Naive thymus-derived CD8-positive, alpha-beta T cell (primary cell): ENCODE measurements at regions not wholly inside any gene's neighbourhood (a gene's known extent, or its start where the extent isn't known, plus 50 kb on each side); places are given as distances from the start of the nearest gene placed in this dataset.

ENCODE experiments used
- ATAC-seq, 2 donors: fragments of 150-1000 bp; cut with Tn5 transposase in 1 of 2; sonication (Bioruptor Pico), chemical (Tn5 transposase) in 1 of 2; 1 replicate in 1 of 2; 2 replicates in 1 of 2; pipeline ENCODE4 v1.10.0; 2021; ENCODE audit warnings: mild to moderate bottlenecking in 2 of 2, moderate library complexity in 2 of 2
- POLR2A ChIA-PET: fragments of 350-600 bp; sonication (Branson Sonifier 250); formaldehyde crosslinking; loops from one replicate; lab custom pipeline; 2021; ENCODE audit warnings: antibody characterized with exemption; lab: Charles Lee
- DNase-seq, 10 donors: peaks; one replicate each; pipeline versions ENCODE4 v3.0.0 to v3.0.0-alpha.2; 2020 to 2022
- H3K27ac Mint-ChIP-seq, 10 donors: one replicate each; pipeline ENCODE4 v1.8.0; 2020 to 2022; ENCODE audit warnings: mild to moderate bottlenecking in 10 of 10, mixed read lengths in 10 of 10, moderate library complexity in 4 of 10, inconsistent platforms in 1 of 10
- H3K27me3 Mint-ChIP-seq, 5 donors: one replicate each; pipeline ENCODE4 v1.8.0; 2021 to 2022; ENCODE audit warnings: mixed read lengths in 5 of 5
- H3K36me3 Mint-ChIP-seq, 3 donors: one replicate each; pipeline ENCODE4 v1.8.0; 2020 to 2022; ENCODE audit warnings: mixed read lengths in 3 of 3, mild to moderate bottlenecking in 2 of 3, inconsistent platforms in 1 of 3
- H3K4me1 Mint-ChIP-seq, 4 donors: one replicate each; pipeline ENCODE4 v1.8.0; 2021 to 2022; ENCODE audit warnings: mixed read lengths in 4 of 4
- H3K4me3 Mint-ChIP-seq, 10 donors: one replicate each; pipeline ENCODE4 v1.8.0; 2020 to 2022; ENCODE audit warnings: mild to moderate bottlenecking in 10 of 10, mixed read lengths in 10 of 10, moderate library complexity in 6 of 10, inconsistent platforms in 1 of 10
- H3K9me3 Mint-ChIP-seq, 9 donors: one replicate each; pipeline ENCODE4 v1.8.0; 2020 to 2022; ENCODE audit warnings: mixed read lengths in 9 of 9, mild to moderate bottlenecking in 3 of 9, inconsistent platforms in 1 of 9, moderate library complexity in 1 of 9

GRCh38 chr14:22513066-22513812, 75.8 kb downstream of the DAD1 start:
- POLR2A ChIA-PET: interaction anchor here (0.7 to 34.2 kb wide), 11 partner anchors 7 to 1244 kb away, joined by 3 to 760 read pairs (median 7); partner anchors contain the start of gene HNRNPC

DNA sequence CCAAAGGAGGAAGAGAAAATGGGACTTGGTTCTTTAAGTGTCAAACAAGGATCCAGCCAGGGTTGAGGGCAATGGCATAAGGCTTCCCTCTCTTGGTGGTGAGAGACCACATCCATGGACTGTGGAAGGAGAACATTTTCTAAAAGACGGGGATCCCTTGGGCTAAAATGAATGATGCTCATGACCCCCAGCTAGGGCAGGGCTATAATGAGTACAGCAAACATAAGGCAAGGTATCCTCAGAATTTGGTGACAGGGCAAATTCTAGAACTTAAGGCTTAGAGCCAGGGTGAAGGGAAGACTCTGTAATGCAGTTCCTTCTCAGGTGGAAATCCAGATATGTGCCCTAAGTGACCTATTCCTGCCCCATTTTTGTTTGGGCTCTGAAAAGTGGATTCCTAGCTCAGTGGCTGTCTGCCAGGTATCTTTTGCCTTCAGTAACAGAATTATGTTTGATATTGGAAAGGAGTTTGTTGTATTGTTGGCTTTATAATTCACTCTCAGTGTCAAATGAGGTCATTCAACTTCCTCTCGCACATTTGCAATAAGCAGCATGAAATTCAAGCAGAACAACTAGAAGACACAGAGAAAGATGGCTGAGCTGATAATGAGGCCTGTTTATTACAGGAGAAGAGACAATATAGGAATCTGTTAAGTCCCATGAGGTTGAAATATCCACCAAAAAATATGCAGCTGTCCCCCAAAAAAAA, 76.8 kb downstream of the DAD1 start:
- Mint-ChIP-seq H3K27ac (peak overlapping the region; percentile 78 to 99 (median 98)), H3K36me3 (peaks cover 11 to 85% (median 55%) of the 10 kb centered on the region in 3 donors), H3K27me3 (no peaks in the 10 kb centered on the region), H3K4me3 (peak overlapping the region; percentile 79 to 94 (median 86)), H3K9me3 (no peaks in the 10 kb centered on the region), H3K4me1 (peaks cover 19 to 92% (median 81%) of the 10 kb centered on the region in 4 donors)
- POLR2A ChIA-PET: interaction anchor here (1.1 to 34.2 kb wide), 8 partner anchors 8 to 522 kb away, joined by 3 to 760 read pairs (median 110); no protein-coding TSS in a partner anchor
- DNase-seq: peak in 2 of 10 donors; percentile 48 to 55
- ATAC-seq: peak; percentile 29 to 56

More at GRCh38 chr14:22513066-22513812, 75.8 kb downstream of the DAD1 start:
- H3K4me1 Mint-ChIP-seq: peaks cover 25 to 93% (median 85%) of the 10 kb centered on the region in 4 donors
- H3K9me3 Mint-ChIP-seq: no peaks in the 10 kb centered on the region
- peak overlapping the region; percentile 78 to 99 (median 98) for H3K27ac Mint-ChIP-seq
- DNase-seq: no peak
- ATAC-seq: no peak
- no peaks in the 10 kb centered on the region for H3K27me3 Mint-ChIP-seq
- peaks cover 11 to 85% (median 55%) of the 10 kb centered on the region in 3 donors for H3K36me3 Mint-ChIP-seq
- peak overlapping the region; percentile 79 to 94 (median 89) for H3K4me3 Mint-ChIP-seq

DNA sequence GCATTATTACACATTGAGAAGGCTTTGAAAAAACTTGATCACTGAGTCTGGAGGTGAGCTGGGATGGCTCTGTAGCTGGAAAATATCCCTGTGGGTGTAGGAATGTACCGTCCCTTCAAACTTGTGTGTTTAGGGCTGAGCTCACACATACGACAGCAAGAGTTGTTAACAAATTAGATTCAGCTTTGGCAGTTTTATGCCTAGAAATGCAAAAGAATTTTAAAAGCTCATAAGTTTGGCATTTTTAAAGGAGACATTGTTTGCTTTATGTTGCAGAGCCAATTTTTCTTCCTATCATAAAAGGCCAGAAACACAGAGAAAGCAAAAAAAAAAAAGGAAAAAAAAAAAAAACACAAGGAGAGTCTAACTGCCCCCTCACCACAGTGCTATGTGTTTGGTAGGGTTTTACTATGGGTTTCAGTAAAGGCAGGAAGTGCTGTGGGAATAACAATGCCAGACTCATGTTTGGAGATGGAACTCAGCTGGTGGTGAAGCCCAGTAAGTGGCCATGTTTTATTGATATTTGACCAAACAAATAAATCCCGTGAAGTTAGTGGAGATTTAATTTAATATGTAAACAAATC, 78.4 kb downstream of the DAD1 start:
- ATAC-seq: no peak
- H3K27me3 Mint-ChIP-seq: no peaks in the 10 kb centered on the region
- POLR2A ChIA-PET: interaction anchor here (0.6 to 34.2 kb wide), 16 partner anchors 9 to 639 kb away, joined by 3 to 760 read pairs (median 8); no protein-coding TSS in a partner anchor

DNA sequence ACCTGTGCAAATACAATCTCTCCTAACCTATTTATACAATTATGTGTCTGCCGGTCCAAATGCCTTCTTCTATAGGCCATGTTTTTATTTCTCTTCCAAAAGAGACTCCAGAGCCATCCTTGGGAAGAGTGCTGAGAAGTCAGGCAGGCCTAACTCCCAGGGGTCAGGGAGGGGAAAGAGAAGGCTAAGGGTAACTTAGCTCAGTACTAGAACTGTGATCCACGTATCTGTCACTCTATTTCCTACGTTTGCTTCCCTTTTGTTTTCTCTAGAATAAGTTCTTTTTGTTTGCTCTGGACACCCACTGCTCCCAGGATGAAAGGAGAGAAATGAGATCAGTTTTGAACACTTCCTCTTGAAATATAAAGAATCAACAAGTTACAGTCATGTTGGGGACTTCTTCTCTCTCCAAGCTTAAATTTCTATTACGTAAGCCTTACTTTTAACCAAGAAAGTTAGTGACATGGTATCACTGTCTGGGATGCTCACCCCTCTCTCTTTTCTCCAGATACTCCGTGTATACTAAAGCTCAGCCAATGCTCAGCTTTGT, 79.2 kb downstream of the DAD1 start:
- ATAC-seq (peak; percentile 40 to 71), DNase-seq (peak in 3 of 10 donors; percentile 36 to 50 (median 40))
- Mint-ChIP-seq H3K4me1 (peaks cover 21 to 87% (median 78%) of the 10 kb centered on the region in 4 donors), H3K36me3 (peaks cover 16 to 86% (median 55%) of the 10 kb centered on the region in 3 donors), H3K27ac (peak overlapping the region; percentile 86 to 99 (median 98)), H3K4me3 (peak overlapping the region; percentile 79 to 94 (median 86)), H3K9me3 (no peaks in the 10 kb centered on the region), H3K27me3 (no peaks in the 10 kb centered on the region)
- POLR2A ChIA-PET: interaction anchor here (0.6 to 34.2 kb wide), 16 partner anchors 10 to 638 kb away, joined by 3 to 760 read pairs (median 8); no protein-coding TSS in a partner anchor

More for the DNA sequence above, 78.4 kb downstream of the DAD1 start:
- Mint-ChIP-seq H3K4me3 (peak overlapping the region; percentile 79 to 94 (median 86)), H3K27ac (peak overlapping the region; percentile 86 to 99 (median 98)), H3K9me3 (no peaks in the 10 kb centered on the region), H3K36me3 (peaks cover 16 to 88% (median 60%) of the 10 kb centered on the region in 3 donors), H3K4me1 (peaks cover 23 to 91% (median 83%) of the 10 kb centered on the region in 4 donors)
- DNase-seq: no peak

- POLR2A ChIA-PET: interaction anchor here (1.0 to 34.2 kb wide), 11 partner anchors 11 to 512 kb away, joined by 3 to 760 read pairs (median 14); no protein-coding TSS in a partner anchor
- peaks cover 21 to 85% (median 79%) of the 10 kb centered on the region in 4 donors for H3K4me1 Mint-ChIP-seq
- H3K4me3 Mint-ChIP-seq: peak overlapping the region; percentile 79 to 94 (median 86)
- H3K27ac Mint-ChIP-seq: peak overlapping the region; percentile 86 to 99 (median 98)
- H3K36me3 Mint-ChIP-seq: peaks cover 16 to 90% (median 55%) of the 10 kb centered on the region in 3 donors
- DNase-seq (no peak), ATAC-seq (no peak)
- H3K9me3 Mint-ChIP-seq: no peaks in the 10 kb centered on the region
- no peaks in the 10 kb centered on the region for H3K27me3 Mint-ChIP-seq
These were observed 79.9 kb downstream of the DAD1 start for GRCh38 chr14:22509036-22509709.

- H3K27ac Mint-ChIP-seq: peak overlapping the region; percentile 86 to 99 (median 98)
- ATAC-seq (no peak), DNase-seq (no peak)
- peaks cover 15 to 90% (median 56%) of the 10 kb centered on the region in 3 donors for H3K36me3 Mint-ChIP-seq
- H3K4me3 Mint-ChIP-seq: peak overlapping the region; percentile 79 to 94 (median 86)
- POLR2A ChIA-PET: interaction anchor here (1.0 to 34.2 kb wide), 12 partner anchors 11 to 511 kb away, joined by 3 to 760 read pairs (median 14); no protein-coding TSS in a partner anchor
- no peaks in the 10 kb centered on the region for H3K27me3 Mint-ChIP-seq
- H3K9me3 Mint-ChIP-seq: no peaks in the 10 kb centered on the region
- peaks cover 20 to 85% (median 77%) of the 10 kb centered on the region in 4 donors for H3K4me1 Mint-ChIP-seq
These were observed 80.4 kb downstream of the DAD1 start for GRCh38 chr14:22508662-22509035.

DNA sequence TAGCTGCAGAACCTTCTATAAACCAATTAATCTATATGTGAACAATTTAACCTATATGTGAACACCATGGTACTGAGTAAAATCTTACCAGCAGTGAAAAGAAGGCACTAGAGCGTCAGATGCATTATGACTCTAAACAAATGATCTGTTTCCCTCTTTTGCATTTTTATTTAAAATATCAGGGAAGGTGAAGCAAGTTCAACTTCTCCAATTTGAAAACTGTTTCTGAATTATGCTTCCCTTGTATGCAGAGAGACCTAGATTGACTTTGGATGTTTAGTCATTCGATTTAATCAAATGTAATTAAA, 80.9 kb downstream of the DAD1 start:
- DNase-seq (no peak), ATAC-seq (no peak)
- Mint-ChIP-seq H3K27ac (peak overlapping the region; percentile 86 to 99 (median 98)), H3K4me3 (peak overlapping the region; percentile 79 to 94 (median 86)), H3K27me3 (no peaks in the 10 kb centered on the region), H3K36me3 (peaks cover 12 to 89% (median 53%) of the 10 kb centered on the region in 3 donors), H3K9me3 (no peaks in the 10 kb centered on the region), H3K4me1 (peaks cover 17 to 82% (median 72%) of the 10 kb centered on the region in 4 donors)
- POLR2A ChIA-PET: interaction anchor here (1.1 to 34.2 kb wide), 9 partner anchors 11 to 590 kb away, joined by 3 to 760 read pairs (median 91); no protein-coding TSS in a partner anchor

DNA sequence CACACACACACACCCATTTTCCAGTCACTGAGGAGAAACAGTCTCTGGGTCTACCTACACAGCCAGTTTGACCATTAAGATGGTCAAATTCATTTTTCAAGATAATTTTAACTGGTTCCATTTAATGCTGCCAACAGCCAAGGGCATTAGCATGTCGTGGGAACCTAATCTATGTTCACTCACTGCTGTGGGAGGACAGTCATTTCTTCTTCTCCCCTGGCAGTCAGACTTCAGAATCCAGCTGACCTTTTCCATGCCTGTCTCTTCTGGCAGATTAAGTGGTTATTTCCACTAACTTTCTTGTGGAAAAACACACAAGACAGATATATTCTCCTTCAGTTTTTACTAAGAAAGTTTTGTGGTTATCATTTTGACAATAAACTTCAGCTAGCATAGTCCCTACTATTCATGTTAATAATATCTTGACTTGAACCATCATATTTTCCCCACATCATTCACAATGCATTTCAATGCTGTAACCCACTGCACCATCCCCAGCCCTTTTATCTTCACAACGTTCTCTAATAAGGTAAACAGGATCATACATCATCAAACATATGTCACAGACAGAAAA, 82.2 kb downstream of the DAD1 start:
- peak; percentile 49 to 67 for ATAC-seq
- Mint-ChIP-seq H3K27ac (peak overlapping the region; percentile 86 to 99 (median 98)), H3K36me3 (peaks cover 20 to 89% (median 63%) of the 10 kb centered on the region in 3 donors), H3K9me3 (no peaks in the 10 kb centered on the region), H3K4me1 (peaks cover 14 to 77% (median 65%) of the 10 kb centered on the region in 4 donors), H3K4me3 (peak overlapping the region; percentile 79 to 94 (median 86)), H3K27me3 (no peaks in the 10 kb centered on the region)
- POLR2A ChIA-PET: interaction anchor here (0.8 to 34.2 kb wide), 11 partner anchors 8 to 510 kb away, joined by 3 to 760 read pairs (median 14); no protein-coding TSS in a partner anchor
- DNase-seq: peak in 3 of 10 donors; percentile 52 to 56 (median 53)

- peak overlapping the region; percentile 79 to 94 (median 86) for H3K4me3 Mint-ChIP-seq
- peak overlapping the region; percentile 86 to 99 (median 98) for H3K27ac Mint-ChIP-seq
- no peaks in the 10 kb centered on the region for H3K9me3 Mint-ChIP-seq
- DNase-seq (no peak), ATAC-seq (no peak)
- H3K27me3 Mint-ChIP-seq: no peaks in the 10 kb centered on the region
- peaks cover 20 to 89% (median 67%) of the 10 kb centered on the region in 3 donors for H3K36me3 Mint-ChIP-seq
- peaks cover 13 to 74% (median 61%) of the 10 kb centered on the region in 4 donors for H3K4me1 Mint-ChIP-seq
- POLR2A ChIA-PET: interaction anchor here (0.9 to 34.2 kb wide), 9 partner anchors 9 to 509 kb away, joined by 3 to 760 read pairs (median 91); no protein-coding TSS in a partner anchor
These were observed 82.7 kb downstream of the DAD1 start for GRCh38 chr14:22506378-22506710.

- Mint-ChIP-seq H3K36me3 (peaks cover 20 to 86% (median 70%) of the 10 kb centered on the region in 3 donors), H3K4me3 (peak overlapping the region; percentile 79 to 94 (median 86)), H3K27ac (peak overlapping the region; percentile 86 to 99 (median 98)), H3K27me3 (no peaks in the 10 kb centered on the region), H3K4me1 (peaks cover 13 to 69% (median 57%) of the 10 kb centered on the region in 4 donors), H3K9me3 (no peaks in the 10 kb centered on the region)
- POLR2A ChIA-PET: interaction anchor here (0.7 to 34.2 kb wide), 14 partner anchors 8 to 658 kb away, joined by 3 to 760 read pairs (median 4); no protein-coding TSS in a partner anchor
- DNase-seq (peak in 1 of 10 donors; percentile 26), ATAC-seq (peak in 1 of 2 donors; percentile 38)
These were observed 83.2 kb downstream of the DAD1 start for GRCh38 chr14:22505697-22506377.
